ENCODE measurements at regions not wholly inside any gene's neighbourhood (a gene's known extent, or its start where the extent isn't known, plus 50 kb on each side); places are given as distances from the start of the nearest gene placed in this dataset.

DNA sequence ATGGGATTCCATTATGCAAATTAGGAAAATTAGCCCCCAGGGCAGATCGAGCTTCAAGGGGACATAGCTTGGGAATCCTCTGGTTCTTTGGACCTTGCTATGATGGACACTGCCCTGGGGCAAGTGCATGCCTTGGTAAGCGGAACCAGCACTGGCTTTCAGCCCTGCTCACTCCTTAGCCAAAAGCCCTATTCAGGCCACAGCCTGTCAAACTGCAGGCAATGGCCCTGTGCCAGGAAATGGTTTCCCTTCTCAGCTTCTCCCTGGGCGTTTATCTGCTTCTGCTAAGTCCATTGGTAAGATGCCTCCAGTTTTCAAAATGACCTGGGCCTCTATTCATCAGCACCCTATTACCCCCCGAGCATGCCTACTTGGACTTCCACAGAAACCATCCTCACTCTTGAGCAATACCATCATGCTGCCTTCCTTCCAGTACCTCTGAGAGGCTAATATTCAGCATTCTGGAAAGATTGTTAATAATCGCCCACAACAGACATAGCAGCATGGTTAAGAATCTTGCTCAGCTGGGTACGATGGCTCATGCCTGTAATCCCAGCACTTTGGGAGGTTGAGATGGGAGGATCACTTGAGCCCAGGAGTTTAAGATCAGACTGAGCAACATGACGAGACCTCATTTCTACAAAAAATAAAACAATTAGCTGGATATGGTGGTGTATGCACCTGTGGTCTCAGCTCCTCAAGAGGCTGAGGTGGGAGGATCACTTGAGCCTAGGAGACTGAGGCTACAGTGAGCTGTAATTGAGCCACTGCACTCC lies 918.6 kb upstream of the AUTS2 start:
- DNase-seq = no peak
- H3K4me3 ChIP-seq (ENCODE audit: insufficient read depth, low read depth, low read length, poor library complexity, severe bottlenecking) = no peak overlapping the region
- no peaks in the 10 kb centered on the region for H3K36me3 ChIP-seq (ENCODE audit: control insufficient read depth, insufficient read depth, low read length)
- H3K27me3 ChIP-seq (replicated peaks; ENCODE audit: control insufficient read depth, insufficient read depth, low read length, poor library complexity, severe bottlenecking) = no peaks in the 10 kb centered on the region
- no peaks in the 10 kb centered on the region for H3K4me1 ChIP-seq (ENCODE audit: control insufficient read depth, insufficient read depth, low read length, poor library complexity, severe bottlenecking)
- no peak overlapping the region for H3K27ac ChIP-seq (ENCODE audit: insufficient read depth, low read length, poor library complexity, severe bottlenecking)
- no peaks in the 10 kb centered on the region for H3K9me3 ChIP-seq (ENCODE audit: control insufficient read depth, low read length)

DNA sequence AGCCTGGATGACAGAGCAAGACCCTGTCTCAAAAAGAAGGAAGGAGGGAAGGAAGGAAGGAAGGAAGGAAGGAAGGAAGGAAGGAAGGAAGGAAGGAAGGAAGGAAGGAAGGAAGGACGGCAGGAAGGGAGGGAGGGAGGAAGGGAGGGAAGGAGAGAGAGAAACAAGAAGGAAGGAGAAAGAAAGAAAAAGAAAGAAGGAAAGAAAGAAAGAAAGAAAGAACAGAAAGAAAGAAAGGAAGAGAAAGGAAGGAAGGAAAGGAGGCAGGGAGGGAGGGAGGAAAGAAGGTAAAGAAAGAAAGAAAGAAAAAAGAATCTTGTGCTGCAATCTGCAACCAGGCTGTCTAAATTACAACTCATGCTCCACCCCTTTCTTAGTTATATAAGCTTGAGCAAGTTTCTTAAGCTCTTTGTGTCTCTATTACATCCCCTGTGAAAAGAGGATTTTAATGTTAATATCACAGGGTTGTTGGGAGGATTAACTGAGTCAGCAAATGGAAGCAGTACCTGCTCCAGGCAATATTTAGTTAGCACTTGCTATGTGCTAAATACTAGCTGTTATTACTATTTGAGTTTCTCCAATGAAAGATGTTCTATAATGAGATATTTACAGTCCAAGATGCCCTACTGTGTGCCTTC lies 917.9 kb upstream of the AUTS2 start:
- H3K27ac ChIP-seq (ENCODE audit: insufficient read depth, low read length, poor library complexity, severe bottlenecking) = no peak overlapping the region
- no peaks in the 10 kb centered on the region for H3K9me3 ChIP-seq (ENCODE audit: control insufficient read depth, low read length)
- H3K27me3 ChIP-seq (replicated peaks; ENCODE audit: control insufficient read depth, insufficient read depth, low read length, poor library complexity, severe bottlenecking) = no peaks in the 10 kb centered on the region
- H3K36me3 ChIP-seq (ENCODE audit: control insufficient read depth, insufficient read depth, low read length) = no peaks in the 10 kb centered on the region
- no peak for DNase-seq
- H3K4me3 ChIP-seq (ENCODE audit: insufficient read depth, low read depth, low read length, poor library complexity, severe bottlenecking) = no peak overlapping the region
- H3K4me1 ChIP-seq (ENCODE audit: control insufficient read depth, insufficient read depth, low read length, poor library complexity, severe bottlenecking) = no peaks in the 10 kb centered on the region

DNA sequence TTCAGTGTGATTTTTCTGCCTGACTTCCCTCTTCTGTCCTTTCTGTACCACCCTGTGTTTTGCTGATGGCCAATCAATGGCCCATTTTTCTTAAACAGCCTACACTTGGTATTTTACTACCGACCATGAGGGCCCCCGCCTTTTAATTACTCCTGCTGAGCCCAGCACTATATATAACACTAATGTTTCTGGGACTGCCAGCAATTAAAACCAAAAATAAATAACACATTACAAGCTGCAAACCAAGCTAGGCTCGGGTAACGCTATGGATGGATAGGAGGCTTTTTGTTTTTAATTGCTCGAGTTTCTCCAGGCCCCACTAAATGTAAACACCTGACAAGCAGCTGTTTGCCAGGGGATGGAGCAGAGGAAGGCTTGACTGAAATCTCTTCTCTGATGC lies 915.4 kb upstream of the AUTS2 start:
- H3K9me3 ChIP-seq (ENCODE audit: control insufficient read depth, low read length) = no peaks in the 10 kb centered on the region

DNA sequence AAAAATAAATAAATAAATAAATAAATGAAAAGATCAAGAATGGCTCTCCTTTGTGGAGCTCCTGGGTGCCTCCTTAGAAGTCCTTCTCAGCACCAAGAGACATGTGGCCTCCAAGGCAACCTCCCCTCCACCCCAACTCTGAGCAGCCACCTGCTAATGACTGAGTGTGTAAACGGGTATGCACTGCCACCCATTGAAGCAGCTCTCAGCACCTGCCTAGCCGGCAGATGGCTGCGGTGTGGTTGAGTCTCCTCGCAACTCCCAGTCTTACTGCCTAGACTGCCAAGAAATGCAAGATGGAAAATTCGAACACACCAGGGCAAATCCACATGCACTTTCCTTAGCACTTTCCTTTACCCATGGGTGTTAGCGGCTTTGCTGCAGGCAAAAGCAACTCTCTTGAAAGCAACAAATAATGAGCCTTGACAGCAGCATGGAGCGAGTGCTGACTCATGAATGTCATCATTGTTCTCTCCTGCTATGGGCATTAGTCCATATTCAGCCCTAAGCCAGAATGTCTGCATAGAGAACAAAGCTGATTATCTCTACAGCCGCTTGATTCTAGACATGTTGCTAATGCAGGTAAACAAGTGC lies 913.9 kb upstream of the AUTS2 start:
- DNase-seq = no peak
- H3K4me3 ChIP-seq (ENCODE audit: insufficient read depth, low read depth, low read length, poor library complexity, severe bottlenecking) = no peak overlapping the region
- no peaks in the 10 kb centered on the region for H3K27me3 ChIP-seq (replicated peaks; ENCODE audit: control insufficient read depth, insufficient read depth, low read length, poor library complexity, severe bottlenecking)
- H3K4me1 ChIP-seq (ENCODE audit: control insufficient read depth, insufficient read depth, low read length, poor library complexity, severe bottlenecking) = no peaks in the 10 kb centered on the region
- H3K36me3 ChIP-seq (ENCODE audit: control insufficient read depth, insufficient read depth, low read length) = no peaks in the 10 kb centered on the region
- no peak overlapping the region for H3K27ac ChIP-seq (ENCODE audit: insufficient read depth, low read length, poor library complexity, severe bottlenecking)
- no peaks in the 10 kb centered on the region for H3K9me3 ChIP-seq (ENCODE audit: control insufficient read depth, low read length)

More for the DNA sequence above, 915.4 kb upstream of the AUTS2 start:
- H3K27me3 ChIP-seq (replicated peaks; ENCODE audit: control insufficient read depth, insufficient read depth, low read length, poor library complexity, severe bottlenecking) = no peaks in the 10 kb centered on the region
- H3K27ac ChIP-seq (ENCODE audit: insufficient read depth, low read length, poor library complexity, severe bottlenecking) = no peak overlapping the region
- H3K4me3 ChIP-seq (ENCODE audit: insufficient read depth, low read depth, low read length, poor library complexity, severe bottlenecking) = no peak overlapping the region
- no peaks in the 10 kb centered on the region for H3K4me1 ChIP-seq (ENCODE audit: control insufficient read depth, insufficient read depth, low read length, poor library complexity, severe bottlenecking)
- DNase-seq = no peak
- no peaks in the 10 kb centered on the region for H3K36me3 ChIP-seq (ENCODE audit: control insufficient read depth, insufficient read depth, low read length)

DNA sequence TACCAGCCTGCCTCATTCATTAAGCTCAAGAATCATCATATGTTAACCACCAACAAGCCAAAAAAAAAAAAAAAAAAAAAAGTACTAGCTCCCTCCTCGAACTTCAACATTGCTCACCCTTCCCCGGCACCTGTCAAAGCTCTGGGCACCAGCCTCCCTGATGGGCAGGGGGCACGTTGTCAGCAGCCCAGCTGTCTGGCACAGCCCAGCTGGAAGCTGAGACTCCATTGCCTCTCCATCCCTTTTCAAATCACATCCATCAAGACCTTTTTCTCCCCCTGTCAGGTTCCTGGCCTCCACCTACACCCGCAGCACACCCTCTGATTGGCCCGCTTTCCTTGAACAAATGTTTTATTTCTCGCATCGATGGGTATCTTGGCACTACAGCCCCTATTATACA lies 913.3 kb upstream of the AUTS2 start:
- Histone ChIP-seq H3K27ac (ENCODE audit: insufficient read depth, low read length, poor library complexity, severe bottlenecking) (no peak overlapping the region), H3K9me3 (ENCODE audit: control insufficient read depth, low read length) (no peaks in the 10 kb centered on the region), H3K27me3 (replicated peaks; ENCODE audit: control insufficient read depth, insufficient read depth, low read length, poor library complexity, severe bottlenecking) (no peaks in the 10 kb centered on the region), H3K4me1 (ENCODE audit: control insufficient read depth, insufficient read depth, low read length, poor library complexity, severe bottlenecking) (no peaks in the 10 kb centered on the region), H3K36me3 (ENCODE audit: control insufficient read depth, insufficient read depth, low read length) (no peaks in the 10 kb centered on the region), H3K4me3 (ENCODE audit: insufficient read depth, low read depth, low read length, poor library complexity, severe bottlenecking) (no peak overlapping the region)
- no peak for DNase-seq

DNA sequence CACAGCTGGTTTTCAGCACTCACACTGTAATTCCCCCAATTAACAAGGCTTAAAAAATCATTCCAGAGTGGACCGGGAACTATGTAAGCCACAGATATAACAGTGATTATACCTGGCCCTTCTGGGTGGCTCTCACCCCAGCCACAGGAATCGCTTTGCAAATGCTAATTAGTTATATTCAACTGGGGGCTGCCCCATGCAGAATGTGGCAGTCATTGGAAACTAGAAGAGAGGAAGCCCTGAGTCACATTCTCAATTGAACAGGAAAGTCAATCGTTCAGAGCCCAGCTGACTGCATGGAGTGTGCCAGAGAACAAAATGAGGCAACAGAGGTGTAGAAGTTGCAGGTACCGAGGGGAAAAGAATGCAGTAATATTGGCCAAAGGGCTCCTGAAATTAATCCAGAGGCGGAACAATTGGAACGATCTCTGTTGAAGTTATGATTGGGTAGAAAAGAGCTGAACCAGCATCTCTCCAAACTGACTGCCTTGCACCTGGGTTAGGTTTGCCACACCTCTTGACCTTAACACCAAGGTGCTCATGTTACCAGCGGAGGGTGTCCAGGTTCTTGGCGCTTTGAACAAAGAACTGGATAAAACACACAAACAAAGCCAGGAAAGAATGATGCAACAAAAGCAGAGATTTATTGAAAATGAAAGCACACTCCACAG lies 909.7 kb upstream of the AUTS2 start:
- Histone ChIP-seq H3K27me3 (replicated peaks; ENCODE audit: control insufficient read depth, insufficient read depth, low read length, poor library complexity, severe bottlenecking) (no peaks in the 10 kb centered on the region), H3K27ac (ENCODE audit: insufficient read depth, low read length, poor library complexity, severe bottlenecking) (no peak overlapping the region), H3K4me1 (ENCODE audit: control insufficient read depth, insufficient read depth, low read length, poor library complexity, severe bottlenecking) (no peaks in the 10 kb centered on the region), H3K4me3 (ENCODE audit: insufficient read depth, low read depth, low read length, poor library complexity, severe bottlenecking) (no peak overlapping the region), H3K36me3 (ENCODE audit: control insufficient read depth, insufficient read depth, low read length) (no peaks in the 10 kb centered on the region), H3K9me3 (ENCODE audit: control insufficient read depth, low read length) (no peaks in the 10 kb centered on the region)
- DNase-seq = no peak

DNA sequence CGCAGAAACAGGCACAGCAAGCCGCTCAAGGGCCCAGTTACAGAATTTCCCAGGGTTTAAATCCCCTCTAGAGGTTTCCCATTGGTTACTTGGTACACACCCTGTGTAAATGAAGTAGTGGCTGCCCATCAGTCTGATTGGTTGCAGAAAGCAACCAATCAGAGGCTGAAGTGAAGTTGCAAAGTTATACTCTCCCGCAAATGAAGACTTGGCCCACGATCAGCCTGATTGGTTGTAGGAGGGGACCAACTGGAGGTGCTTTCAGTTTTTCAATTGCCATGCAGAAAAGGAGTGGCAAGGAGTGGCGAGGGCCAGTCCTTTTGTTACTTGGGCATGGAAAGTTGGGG lies 909.2 kb upstream of the AUTS2 start:
- Histone ChIP-seq H3K9me3 (ENCODE audit: control insufficient read depth, low read length) (no peaks in the 10 kb centered on the region), H3K27ac (ENCODE audit: insufficient read depth, low read length, poor library complexity, severe bottlenecking) (no peak overlapping the region), H3K27me3 (replicated peaks; ENCODE audit: control insufficient read depth, insufficient read depth, low read length, poor library complexity, severe bottlenecking) (no peaks in the 10 kb centered on the region), H3K36me3 (ENCODE audit: control insufficient read depth, insufficient read depth, low read length) (no peaks in the 10 kb centered on the region), H3K4me3 (ENCODE audit: insufficient read depth, low read depth, low read length, poor library complexity, severe bottlenecking) (no peak overlapping the region), H3K4me1 (ENCODE audit: control insufficient read depth, insufficient read depth, low read length, poor library complexity, severe bottlenecking) (no peaks in the 10 kb centered on the region)
- DNase-seq = no peak

DNA sequence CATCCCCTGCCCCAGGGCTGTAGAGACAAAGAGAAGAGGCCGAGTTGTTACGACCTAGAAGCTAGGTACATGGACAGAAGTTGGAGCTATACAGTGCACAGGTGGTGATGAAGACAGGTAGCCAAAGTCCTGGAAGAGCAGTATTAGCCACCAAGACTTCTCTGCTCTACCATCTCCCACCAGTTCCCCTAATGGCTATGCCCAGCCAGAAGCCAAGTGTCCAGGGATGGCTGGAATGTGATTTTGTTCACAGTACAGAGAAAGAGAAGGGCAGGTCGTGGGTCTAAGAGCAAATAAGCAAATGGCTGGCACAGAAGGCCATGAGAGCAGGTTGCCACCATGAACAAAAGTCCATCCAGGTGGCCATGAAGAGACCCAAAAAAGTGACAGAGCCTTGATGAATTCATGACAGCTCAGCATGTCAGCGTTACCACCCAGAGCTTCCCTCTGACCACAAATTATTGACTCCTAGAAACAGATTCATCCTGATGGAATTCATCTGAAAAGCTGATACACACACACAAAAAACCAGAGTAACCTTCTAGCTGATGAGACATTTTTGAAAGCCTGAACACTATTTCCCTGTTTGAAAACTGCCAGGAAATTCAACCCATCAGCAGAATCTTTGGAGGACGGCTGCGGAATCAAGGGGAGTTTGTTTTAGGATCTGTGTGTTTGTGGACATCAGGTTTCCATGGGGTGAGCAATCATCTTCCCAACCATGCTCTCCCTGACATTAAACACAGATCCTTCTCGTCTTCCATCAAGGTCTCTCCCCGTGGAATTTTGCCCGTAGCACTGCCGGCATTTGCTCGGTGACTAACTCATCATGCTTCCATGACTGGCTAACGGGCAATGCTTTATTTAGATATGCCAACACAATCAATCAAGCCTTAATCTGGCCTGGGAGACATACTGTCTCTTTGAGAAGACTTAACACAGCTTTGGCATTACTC lies 906.7 kb upstream of the AUTS2 start:
- H3K9me3 ChIP-seq (ENCODE audit: control insufficient read depth, low read length) = no peaks in the 10 kb centered on the region
- H3K27ac ChIP-seq (ENCODE audit: insufficient read depth, low read length, poor library complexity, severe bottlenecking) = no peak overlapping the region
- no peaks in the 10 kb centered on the region for H3K36me3 ChIP-seq (ENCODE audit: control insufficient read depth, insufficient read depth, low read length)
- no peaks in the 10 kb centered on the region for H3K27me3 ChIP-seq (replicated peaks; ENCODE audit: control insufficient read depth, insufficient read depth, low read length, poor library complexity, severe bottlenecking)
- H3K4me3 ChIP-seq (ENCODE audit: insufficient read depth, low read depth, low read length, poor library complexity, severe bottlenecking) = no peak overlapping the region
- H3K4me1 ChIP-seq (ENCODE audit: control insufficient read depth, insufficient read depth, low read length, poor library complexity, severe bottlenecking) = no peaks in the 10 kb centered on the region
- no peak for DNase-seq

DNA sequence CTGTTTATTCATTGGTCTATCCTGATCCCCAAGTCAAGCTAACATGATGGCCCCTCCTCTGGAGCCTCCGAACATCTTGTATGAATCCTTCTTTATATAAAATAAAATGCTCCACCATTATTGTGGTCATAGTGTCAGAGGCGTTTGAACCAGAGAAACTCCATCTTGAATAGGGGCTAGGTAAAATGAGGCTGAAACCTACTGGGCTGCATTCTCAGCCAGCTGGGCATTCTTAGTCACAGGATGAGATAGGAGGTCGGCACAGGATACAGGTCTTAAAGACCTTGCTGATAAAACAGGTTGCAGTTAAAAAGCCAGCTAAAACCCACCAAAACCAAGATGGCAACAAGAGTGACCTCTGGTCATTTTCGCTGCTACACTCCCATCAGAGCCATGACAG lies 905.8 kb upstream of the AUTS2 start:
- no peaks in the 10 kb centered on the region for H3K9me3 ChIP-seq (ENCODE audit: control insufficient read depth, low read length)
- no peak overlapping the region for H3K27ac ChIP-seq (ENCODE audit: insufficient read depth, low read length, poor library complexity, severe bottlenecking)
- DNase-seq = no peak
- no peaks in the 10 kb centered on the region for H3K36me3 ChIP-seq (ENCODE audit: control insufficient read depth, insufficient read depth, low read length)
- H3K4me1 ChIP-seq (ENCODE audit: control insufficient read depth, insufficient read depth, low read length, poor library complexity, severe bottlenecking) = no peaks in the 10 kb centered on the region
- H3K4me3 ChIP-seq (ENCODE audit: insufficient read depth, low read depth, low read length, poor library complexity, severe bottlenecking) = no peak overlapping the region
- no peaks in the 10 kb centered on the region for H3K27me3 ChIP-seq (replicated peaks; ENCODE audit: control insufficient read depth, insufficient read depth, low read length, poor library complexity, severe bottlenecking)
